ENCODE measurements at regions not wholly inside any gene's neighbourhood (a gene's known extent, or its start where the extent isn't known, plus 50 kb on each side); places are given as distances from the start of the nearest gene placed in this dataset.
A peak's percentile ranks its signal among the peaks of the same experiment; 100 is the strongest.

DNA sequence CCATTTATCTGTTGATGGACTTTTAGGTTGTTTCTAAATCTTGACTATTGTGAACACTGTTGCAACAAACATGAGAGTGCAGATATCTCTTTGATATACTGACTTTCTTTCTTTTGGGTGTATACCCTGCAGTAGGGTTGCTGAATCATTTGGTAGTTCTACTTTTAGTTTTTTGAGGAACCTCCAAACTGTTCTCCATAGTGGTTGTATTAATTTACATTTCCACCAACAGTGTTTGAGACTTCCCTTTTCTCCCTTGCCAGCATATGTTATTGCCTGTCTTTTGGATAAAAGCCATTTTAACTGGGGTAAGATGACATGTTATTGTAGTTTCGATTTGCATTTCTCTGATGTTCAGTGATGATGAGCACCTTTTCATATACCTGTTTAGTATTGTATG lies 330.0 kb downstream of the DDX10 start:
- no peak for DNase-seq (ENCODE audit: low read depth)

DNA sequence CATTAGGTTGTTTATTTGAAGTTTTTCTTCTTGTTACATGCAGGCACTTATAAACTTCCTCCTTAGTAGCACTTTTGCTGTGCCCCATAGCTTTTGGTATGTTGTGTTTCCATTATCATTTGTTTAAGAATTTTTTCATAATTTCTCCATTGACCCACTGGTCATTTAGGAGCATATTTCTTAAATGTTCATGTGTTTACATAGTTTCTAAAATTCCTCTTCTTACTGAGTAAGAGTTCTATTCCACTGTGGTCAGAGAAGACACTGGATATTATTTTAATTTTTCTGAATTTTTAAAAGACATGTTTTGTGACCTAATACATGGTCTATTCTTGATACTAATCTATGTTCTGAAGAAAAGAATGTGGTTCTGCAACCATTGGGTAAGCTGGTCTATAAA lies 333.0 kb downstream of the DDX10 start:
- DNase-seq (ENCODE audit: low read depth), result no peak

DNA sequence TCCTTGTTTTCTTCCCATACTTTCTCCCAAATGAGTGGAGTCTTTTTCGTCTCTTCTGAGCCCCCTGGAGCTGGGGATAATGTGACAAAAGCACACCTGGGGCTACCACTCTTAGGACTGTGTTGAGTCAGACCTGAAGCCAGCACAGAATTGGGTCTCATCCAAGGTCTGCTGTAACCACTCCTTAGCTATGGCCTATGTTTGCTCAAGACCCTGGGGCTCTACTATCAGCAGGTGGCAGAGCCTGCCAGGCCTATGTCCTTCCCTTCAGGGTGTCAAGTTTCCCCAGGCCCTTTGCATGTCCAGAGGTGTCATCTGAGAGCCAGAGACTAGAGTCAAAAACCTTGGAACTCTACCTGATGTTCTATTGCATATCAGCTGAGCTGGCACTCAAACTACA lies 335.7 kb downstream of the DDX10 start:
- DNase-seq (ENCODE audit: low read depth), result no peak

DNA sequence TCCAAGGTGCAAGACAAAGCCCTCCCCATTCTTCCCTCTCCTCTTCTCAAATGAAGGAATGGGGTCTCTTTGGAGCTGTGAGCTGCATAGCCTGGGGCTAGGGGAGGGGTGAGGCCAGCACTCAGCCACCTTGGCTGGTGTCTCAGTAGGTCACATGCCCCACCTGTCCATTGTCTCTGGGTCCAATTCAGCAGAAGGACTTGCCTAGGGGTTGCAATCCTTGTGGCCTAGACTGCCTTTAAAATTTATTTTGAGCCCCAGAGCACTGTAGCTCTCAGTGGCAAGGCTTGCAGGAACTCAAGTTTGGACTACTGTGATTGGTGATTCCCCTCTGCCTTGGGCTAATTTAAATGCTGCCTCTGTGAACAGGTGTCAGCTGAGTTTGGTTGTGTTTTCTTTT lies 336.7 kb downstream of the DDX10 start:
- DNase-seq (ENCODE audit: low read depth), result no peak

DNA sequence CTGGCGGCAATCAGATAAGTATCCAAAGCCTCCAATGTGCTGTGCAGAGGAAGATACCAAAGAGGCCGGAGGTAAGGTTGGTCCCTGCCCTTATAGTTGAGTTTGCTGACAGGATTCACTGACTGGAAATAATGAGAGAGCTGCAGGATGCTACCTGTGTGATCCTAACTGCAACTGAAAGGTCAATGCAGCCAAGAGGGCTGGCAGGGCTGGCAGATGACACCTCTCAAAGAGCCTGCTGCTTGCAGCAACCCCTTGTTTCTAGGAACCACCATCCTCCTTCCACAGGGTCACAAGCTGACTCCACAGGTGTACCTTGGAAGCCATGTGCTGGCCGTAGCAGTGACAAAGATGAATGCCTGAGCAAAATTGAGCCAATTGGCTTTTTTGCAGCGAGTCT lies 348.1 kb downstream of the DDX10 start:
- no peak for DNase-seq (ENCODE audit: low read depth)

DNA sequence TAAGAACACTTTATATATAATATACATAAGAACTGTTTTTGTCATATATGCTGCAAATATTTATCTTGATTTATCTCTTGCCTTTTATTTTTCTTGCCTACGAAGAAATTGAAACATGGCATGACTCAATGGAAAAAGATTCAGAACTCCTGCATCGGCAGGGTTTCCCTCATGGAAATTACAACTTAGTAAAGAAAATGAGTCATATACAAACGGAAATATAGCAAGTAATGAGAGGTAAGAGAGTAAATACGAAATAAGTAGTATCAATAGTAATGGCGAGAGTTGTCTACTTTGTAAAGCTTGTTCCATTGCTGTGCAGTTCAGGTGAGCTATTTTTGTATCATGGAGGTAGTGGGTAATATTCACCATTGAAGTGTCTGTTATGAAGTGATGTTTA lies 350.4 kb downstream of the DDX10 start:
- DNase-seq (ENCODE audit: low read depth), result no peak

DNA sequence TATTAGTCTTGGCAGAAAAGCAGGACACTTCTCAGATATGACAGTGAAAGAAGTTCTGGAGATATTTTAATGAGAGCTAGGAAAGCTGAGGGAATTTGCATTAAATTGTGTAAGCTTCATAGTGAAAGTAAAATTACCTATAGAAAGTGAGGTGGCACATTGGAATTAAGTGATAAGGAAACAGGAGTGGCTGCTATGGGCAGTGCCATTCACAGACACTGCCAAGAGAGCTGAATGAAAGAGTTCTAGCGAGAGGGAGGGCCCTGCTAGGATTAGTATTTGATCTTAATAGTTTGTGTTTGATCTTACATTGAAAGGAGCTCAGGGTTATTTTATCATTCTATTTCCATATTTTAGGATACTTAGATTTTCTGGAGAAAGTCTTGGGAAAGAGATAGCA lies 351.9 kb downstream of the DDX10 start:
- DNase-seq (ENCODE audit: low read depth), result no peak

DNA sequence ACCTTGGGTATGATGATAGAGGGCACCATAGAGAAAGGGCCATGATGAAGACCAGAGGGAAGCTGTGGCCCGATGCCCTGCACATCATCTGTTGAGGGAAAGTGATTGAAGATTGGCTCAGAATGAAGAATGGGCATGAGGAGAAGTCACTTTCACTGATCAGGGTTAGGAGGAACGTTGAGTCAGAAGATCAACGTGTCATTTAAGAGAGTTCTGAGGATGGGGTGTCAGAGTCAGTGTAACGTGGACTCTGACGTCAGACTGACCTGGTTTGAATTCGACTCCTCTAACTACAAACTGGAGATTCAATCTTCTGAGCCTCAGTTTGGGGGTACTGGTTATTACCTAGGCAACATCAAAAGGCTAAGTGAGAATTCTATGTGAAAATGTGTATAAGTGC lies 352.6 kb downstream of the DDX10 start:
- no peak for DNase-seq (ENCODE audit: low read depth)

DNA sequence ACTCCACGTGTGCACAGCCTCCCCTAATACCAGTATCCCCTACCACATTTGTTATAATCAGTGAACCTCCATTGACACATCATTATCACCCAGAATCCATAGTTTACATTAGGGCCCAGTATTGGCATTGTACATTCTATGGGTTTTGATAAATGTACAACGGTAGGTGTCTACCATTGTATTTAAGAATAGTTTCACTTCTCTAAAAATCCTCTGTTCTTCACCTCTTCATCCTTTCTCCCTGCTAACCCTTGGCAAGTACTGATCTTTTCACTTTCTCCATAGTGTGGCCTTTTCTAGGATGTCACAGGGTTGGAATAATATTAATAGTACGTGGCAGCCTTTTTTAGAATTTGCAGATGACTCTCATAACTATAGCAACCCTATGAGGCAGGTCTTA lies 353.8 kb downstream of the DDX10 start:
- DNase-seq (ENCODE audit: low read depth), result no peak

DNA sequence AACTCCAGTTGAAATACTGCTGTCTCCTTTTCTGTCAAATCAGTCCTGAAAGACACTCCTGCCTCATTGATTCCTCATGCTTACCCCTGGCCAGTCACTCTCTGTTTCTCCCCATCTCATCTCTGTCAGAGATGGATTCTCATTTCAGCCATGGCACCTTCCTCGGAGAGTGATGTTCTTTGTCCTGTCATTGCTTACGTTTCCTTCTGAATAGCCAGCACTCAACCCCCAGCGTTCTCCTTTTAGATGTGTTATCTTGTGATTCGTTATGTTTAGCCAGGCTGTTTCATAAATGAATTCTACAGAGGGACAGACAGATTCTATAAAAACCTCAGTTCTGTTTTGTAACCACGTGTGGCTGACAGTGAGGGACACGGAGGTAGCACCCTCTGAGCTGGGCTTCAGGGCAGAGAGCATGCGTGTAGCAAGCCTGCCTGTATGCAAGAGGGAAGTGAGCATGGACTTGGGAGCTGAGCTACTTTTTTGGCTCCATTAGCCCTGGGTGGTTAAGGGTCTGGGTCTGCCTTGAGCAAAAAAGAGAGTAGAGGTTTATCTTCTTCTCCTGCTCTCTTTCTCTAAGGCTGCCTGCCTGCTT lies 354.6 kb downstream of the DDX10 start:
- DNase-seq (ENCODE audit: low read depth), result no peak

DNA sequence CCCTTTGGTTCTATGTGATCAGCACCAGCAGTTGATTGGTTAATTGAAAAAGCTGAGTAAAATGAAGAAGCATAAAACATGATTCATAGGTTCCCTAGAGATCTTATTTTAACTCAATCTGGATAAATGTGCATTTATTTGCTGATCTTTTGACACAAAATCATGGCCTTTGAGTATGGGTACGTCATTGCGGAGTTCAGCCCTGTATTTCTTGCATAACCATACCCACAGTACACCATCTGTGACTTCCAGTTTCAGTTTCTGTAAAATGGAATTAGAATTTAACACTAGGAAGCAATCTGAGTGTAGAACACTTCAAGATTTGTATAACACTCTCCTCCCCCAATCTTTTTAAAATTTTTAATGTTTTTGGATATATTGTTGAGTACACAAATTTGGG lies 358.2 kb downstream of the DDX10 start:
- peak; percentile 26 for DNase-seq (ENCODE audit: low read depth)

DNA sequence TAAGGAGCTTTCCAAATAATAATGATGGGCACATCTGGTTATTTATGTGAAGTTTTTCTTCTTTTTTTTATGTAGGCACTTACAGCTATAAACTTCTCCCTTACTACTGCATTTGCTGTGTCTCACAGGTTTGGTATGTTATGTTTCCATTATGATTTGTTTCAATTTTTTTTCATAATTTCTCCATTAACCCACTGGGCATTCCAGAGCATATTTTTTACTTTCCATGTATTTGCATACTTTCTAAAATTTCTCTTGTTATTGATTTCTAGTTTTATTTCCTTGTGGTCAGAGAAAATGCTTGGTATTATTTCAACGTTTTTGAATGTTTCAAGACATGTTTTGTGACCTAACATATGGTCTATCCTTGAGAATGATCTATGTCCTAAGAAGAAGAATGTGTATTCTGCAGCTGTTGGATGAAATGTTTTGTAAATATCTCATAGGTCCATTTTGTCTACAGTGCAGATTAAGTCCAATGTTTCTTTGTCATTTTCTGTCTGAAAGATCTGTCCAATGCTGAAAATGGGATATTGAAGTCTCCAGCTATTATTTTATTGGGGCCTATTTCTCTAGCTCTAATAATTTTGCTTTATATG lies 362.1 kb downstream of the DDX10 start:
- DNase-seq (ENCODE audit: low read depth), result no peak

DNA sequence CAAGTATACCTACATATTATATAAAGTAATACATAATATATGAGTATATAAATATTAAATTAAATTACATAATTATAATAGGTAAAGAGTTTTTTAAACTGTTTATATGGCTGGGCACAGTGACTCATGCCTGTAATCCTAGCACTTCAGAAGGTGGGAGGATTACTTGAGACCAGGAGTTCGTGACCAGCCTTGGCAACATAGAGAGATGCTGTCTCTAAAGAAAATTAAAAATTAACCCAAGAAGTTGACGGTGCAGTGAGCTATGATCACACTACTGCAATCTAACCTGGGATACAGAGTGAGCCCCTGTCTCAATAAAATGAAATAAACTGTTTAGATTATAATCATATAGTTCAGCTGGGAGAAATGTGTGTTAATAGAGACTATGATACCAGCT lies 363.0 kb downstream of the DDX10 start:
- DNase-seq (ENCODE audit: low read depth), result no peak

DNA sequence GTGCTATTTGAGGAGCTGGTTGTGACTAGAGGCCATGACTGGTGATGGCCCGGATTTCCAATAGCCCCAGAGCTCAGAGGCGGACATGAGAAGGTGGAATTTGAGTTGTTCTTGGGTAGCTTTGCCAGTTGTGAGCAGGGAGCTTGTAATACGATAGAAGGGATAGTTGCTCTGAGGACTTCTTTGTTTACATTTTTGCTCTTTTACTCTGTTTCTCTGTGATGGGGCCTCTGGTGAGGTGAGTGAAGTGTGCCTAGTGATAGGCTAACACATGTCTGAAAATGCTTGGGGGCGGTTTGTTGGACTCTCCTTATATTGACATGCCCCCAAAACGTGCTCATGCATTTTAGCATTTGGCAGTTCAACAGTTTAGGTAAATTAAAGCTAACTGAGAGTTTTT lies 365.1 kb downstream of the DDX10 start:
- DNase-seq (ENCODE audit: low read depth), result no peak

DNA sequence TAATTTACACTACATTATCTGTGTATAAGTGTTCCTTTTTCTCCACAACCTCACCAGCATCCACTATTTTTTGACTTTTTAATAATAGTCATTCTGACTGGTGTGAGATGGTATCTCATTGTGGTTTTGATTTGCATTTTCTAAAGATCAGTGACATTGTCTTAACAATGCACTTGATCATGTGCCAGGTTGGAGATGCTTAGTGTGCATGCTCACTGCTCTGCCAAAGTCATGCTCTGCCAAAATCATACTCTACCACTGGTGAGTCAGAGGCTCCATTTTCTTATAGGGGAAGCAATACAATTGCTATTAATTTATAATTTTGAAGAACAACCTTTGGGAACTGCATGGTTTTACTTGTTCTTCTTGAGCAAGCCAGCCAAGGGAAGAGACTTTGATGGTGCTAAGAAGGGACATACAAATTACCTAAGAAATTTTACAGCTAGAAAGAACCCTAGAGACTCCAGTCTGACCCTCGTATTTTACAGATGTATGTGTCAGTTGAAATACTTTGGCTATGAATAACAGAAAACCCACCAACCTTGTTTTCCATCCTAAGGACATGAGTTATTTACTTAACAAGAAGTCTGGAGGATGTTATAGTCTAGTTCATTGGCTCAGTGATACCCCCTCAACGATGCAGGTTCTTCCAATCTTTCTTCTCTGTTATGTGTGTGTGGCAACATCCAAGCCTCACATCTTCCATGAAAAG lies 368.9 kb downstream of the DDX10 start:
- DNase-seq (ENCODE audit: low read depth), result peak; percentile 91

DNA sequence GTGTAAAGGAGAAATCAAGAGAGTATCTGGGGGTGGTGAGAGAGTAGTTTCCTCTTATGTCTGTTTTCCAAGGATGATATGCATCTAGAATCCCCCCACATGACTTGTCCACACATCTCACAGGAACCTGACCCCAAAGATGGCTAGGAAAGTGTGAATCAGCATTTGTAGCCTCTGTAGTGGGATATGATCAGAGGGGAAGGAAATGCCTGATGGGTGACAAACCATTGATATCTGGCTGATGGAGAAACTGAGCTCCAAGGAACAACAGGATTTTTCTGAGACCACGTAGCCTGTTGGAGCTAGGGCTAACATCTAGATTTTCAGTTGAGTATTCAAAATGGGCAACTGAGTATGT lies 369.4 kb downstream of the DDX10 start:
- DNase-seq (ENCODE audit: low read depth), result no peak

DNA sequence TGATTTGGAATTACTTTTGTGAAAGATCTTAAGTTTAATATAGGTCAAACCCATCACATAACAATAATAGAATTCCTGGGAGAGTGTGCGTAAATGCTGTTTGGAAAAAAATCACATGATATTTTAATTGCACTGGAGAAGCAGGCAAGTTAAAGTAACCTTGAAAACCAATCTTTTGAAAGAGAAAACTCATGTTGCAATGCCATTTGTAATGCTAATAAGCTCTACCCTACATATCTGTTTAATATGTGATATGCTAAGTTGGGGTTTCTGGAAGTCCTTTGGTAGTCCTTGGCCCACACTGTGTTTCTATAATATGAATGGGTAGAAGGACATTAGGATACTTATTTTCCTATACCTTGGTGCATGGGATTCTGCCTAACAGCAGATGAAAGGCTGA lies 370.4 kb downstream of the DDX10 start:
- no peak for DNase-seq (ENCODE audit: low read depth)

DNA sequence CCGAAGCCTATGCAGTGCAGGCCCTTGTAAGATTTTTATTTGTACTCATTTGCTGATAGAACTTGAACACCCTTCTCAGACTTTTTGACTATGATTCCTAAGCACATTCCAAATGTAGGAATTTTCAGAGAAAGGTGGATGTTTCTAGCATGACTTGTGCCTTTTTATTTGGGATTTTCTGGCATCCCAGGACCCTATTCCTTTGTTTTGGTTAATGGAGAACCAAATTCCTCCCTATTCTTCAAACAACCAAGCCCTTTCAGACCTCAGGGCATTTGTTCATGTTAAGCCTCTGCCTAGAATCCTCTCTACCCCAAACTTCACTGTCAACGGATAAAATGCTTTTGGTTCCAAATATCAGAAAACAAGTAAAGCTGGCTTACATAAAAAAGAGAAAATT lies 371.1 kb downstream of the DDX10 start:
- no peak for DNase-seq (ENCODE audit: low read depth)

DNA sequence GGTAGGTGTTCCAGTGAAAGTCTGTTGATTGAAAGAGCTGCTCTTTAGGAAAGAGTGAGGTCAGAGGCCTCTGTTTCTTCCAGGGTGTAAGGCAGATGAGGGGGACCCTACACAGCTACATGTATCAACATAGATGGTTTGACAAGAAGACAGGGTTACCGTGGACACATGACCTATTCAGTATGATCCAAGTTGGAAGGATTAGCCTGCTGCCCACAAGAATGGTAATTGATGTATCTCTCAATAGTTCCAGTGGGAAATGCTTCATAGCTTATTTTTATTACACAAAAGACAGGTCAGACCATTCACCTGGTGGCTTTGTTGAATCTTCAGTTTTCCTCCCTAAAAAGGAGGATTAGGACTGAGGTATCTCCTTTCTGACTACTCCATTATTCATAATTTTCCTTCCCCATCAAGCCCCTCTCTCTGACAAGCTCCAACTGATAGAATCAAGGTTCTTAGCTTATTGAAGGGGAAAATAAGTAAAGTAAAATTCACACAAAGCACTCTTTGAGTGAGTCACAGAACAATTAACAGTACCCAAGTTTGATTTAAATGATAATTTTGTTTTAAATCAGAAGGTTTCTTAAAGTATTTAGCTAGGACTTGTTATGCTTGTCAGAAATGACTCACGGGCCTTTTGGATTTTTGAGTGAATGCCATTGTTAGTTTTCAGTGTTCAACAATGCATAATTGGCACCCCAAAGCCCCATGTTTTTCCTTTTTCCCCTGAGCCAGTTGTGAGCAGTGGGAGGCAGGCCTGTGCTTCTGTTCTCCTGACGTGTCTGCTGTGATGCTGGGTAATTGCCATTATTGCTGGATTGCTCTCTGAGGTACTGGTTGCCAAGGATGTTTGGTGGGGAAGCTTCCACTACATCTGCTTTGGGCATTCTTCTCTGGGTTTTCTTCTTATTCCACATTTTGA lies 373.2 kb downstream of the DDX10 start:
- peak; percentile 85 for DNase-seq (ENCODE audit: low read depth)

DNA sequence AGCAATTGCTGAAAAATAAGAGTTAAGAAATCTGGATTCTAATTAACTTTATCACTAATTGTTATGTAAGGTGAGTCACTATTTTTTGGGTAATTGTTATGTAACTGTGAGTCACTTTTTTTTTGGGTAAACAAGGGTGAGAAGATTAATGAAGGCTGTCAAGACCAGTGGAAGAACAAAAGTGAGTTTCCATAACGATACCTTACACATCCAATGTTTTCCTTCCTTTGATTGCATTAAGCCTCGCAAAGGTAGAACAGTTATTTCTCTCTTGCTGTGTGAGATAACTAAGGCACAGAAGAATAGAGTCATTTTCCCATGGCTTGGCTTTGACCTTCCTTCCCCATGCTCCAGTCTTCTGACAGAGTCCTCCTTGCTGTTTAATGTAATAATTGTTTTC lies 374.7 kb downstream of the DDX10 start:
- no peak for DNase-seq (ENCODE audit: low read depth)

DNA sequence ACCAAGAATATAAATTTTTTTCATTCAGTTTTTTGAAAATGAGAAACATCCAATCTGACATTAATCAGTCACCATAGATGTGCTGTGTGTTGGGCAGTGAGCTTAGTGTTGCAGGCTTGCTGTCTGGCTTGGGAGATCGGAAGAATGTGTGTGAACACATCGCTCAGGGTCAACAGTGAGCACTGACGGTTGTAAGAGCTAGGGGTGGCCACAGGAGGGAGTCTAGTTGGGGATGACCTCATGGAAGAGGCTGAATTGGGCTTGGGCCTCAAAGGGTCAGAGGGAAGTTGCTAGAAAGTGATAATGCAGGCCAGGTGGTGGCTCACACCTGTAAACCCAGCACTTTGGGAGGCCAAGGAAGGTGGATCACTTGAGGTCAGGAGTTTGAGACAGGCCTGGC lies 375.4 kb downstream of the DDX10 start:
- no peak for DNase-seq (ENCODE audit: low read depth)

DNA sequence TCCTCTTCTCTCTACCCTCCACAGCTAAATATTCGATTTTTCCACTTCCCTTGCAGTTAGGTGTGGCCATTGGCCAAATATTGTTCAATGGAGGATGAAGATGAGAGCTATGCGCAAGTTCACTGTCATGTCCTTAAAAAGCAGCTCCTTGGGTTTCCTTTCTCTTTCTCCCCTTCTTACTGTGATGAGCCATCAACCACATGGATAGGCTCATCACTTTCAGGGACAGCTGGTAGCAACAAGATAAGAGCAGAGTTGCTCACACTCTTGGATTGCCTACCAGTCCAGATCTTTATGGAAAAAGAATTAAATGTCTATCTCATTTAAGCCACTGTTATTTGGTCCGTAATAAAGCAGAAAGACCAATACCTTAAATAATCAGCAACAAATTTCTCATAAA lies 377.0 kb downstream of the DDX10 start:
- DNase-seq (ENCODE audit: low read depth), result no peak

DNA sequence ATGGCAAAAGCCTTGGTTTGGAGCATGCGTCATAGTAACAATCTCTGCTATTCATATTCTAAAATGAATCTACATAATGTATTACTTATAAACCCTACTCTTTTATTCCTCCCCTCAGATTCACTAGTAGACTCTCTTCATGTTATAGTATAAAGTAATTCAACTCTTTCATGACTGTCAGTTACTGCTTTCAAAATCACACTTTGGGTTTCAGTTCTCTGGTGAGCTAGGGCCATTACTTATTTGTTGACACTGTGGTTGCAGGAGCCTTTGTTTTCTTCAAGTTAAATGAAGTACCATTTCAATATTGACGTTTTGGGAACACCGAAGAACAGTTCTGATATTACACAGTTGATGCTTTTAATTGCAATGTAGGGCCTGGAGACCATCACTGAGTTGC lies 378.4 kb downstream of the DDX10 start:
- DNase-seq (ENCODE audit: low read depth), result no peak

All from fibroblast of the conjunctiva (primary cell).